ENCODE measurements at regions not wholly inside any gene's neighbourhood (a gene's known extent, or its start where the extent isn't known, plus 50 kb on each side); places are given as distances from the start of the nearest gene placed in this dataset.

- DNase-seq (ENCODE audit: low read depth), result peak; percentile 96
- H3K4me3 ChIP-seq (ENCODE audit: low read length), result no peak overlapping the region
- TF ChIP-seq CTCF (conservative IDR thresholded peaks at IDR 0.05; ENCODE audit: low read length), result no peak
Observed at GRCh38 chr10:113329121-113329596, 223.7 kb upstream of the HABP2 start.

- peak; percentile 65 for DNase-seq (ENCODE audit: low read depth)
- no peak overlapping the region for H3K4me3 ChIP-seq (ENCODE audit: low read length)
- TF ChIP-seq CTCF (conservative IDR thresholded peaks at IDR 0.05; ENCODE audit: low read length), result no peak
Observed at GRCh38 chr10:113331961-113332360, 220.9 kb upstream of the HABP2 start.

GRCh38 chr10:113333313-113333712, 219.5 kb upstream of the HABP2 start:
- no peak for DNase-seq (ENCODE audit: low read depth)
- TF ChIP-seq CTCF (conservative IDR thresholded peaks at IDR 0.05; ENCODE audit: low read length), result no peak
- no peak overlapping the region for H3K4me3 ChIP-seq (ENCODE audit: low read length)

GRCh38 chr10:113335592-113335991, 217.3 kb upstream of the HABP2 start:
- H3K4me3 ChIP-seq (ENCODE audit: low read length), result no peak overlapping the region
- no peak for TF ChIP-seq CTCF (conservative IDR thresholded peaks at IDR 0.05; ENCODE audit: low read length)
- DNase-seq (ENCODE audit: low read depth), result peak; percentile 46

GRCh38 chr10:113336549-113337130, 216.2 kb upstream of the HABP2 start:
- H3K4me3 ChIP-seq (ENCODE audit: low read length), result no peak overlapping the region
- no peak for TF ChIP-seq CTCF (conservative IDR thresholded peaks at IDR 0.05; ENCODE audit: low read length)
- peak; percentile 22 for DNase-seq (ENCODE audit: low read depth)

GRCh38 chr10:113337142-113337541, 215.7 kb upstream of the HABP2 start:
- TF ChIP-seq CTCF (conservative IDR thresholded peaks at IDR 0.05; ENCODE audit: low read length), result no peak
- no peak overlapping the region for H3K4me3 ChIP-seq (ENCODE audit: low read length)
- DNase-seq (ENCODE audit: low read depth), result peak; percentile 77

GRCh38 chr10:113339121-113339520, 213.7 kb upstream of the HABP2 start:
- no peak overlapping the region for H3K4me3 ChIP-seq (ENCODE audit: low read length)
- DNase-seq (ENCODE audit: low read depth), result no peak
- no peak for TF ChIP-seq CTCF (conservative IDR thresholded peaks at IDR 0.05; ENCODE audit: low read length)

All from AG10803 (cell line).